COLO668 (cell line): ENCODE measurements at regions not wholly inside any gene's neighbourhood (a gene's known extent, or its start where the extent isn't known, plus 50 kb on each side); places are given as distances from the start of the nearest gene placed in this dataset.

Source experiments
- DNase-seq: peaks from one replicate; lab custom pipeline; 2025; ENCODE audit not compliant: unreplicated experiment; lab: John Stamatoyannopoulos, UW

DNA sequence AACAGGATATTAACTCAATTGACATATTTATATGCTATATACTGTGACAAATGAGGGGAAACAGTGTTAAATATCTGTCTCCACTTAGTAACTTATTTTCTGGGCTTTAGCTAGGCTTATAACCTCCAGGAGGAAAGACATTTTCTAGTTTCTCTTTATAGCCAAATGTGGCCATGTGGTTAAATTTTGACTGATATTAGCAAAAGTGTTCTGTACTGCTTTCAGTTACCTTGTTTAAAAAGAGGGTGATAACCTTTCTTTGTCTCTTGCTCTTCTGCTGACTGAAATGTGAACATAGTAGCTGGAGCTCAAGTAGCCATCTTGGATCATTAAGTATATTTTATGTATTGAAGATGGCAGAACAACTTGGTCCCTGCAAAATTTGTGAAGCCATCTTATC is 253.7 kb downstream of the PDHA2 start:
- no peak for DNase-seq

DNA sequence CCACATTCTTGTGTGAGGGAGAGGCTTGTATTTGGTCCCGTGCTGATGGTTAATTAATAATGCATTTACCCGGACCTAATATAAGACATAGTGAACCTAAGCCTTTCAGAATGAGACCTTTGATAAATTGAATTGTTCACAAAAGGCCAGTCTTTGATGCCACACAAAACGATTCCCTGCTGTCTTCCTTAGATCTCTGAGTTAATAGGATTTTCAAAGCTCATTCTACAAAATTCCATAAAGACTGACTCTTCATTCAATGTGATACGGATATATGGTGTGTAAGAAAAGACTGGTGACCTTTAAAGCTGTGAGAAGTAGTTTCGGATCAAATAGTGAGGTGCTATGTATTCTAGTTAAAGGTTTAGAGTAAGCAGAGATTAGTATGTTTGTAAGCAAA is 254.3 kb downstream of the PDHA2 start:
- DNase-seq: no peak

DNA sequence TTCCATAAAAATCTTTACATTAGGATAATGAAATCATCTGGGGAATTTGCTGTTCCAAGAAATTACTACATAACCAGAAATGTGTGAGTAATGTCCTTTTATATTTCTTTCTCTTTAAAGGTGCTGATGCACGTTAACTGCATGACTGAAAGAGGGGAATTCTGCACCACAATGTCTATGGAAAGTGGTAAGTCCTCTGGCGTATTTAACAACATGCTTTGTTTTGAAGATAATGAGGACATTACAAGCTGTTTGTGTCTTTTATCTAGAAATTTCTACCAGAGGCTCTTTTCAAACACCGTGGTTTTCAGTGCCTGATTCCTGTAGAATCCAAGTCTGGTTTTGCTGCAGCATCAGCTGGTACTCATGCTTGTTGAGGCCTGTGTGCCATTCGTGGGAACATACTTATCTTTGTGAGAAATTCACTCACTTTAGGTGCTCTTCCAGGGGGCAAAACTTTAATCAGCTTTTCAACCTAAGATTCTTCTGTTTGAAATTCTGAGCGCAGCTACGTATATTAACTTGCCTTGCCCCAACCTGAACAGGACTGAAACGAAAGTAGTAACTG is 257.2 kb downstream of the PDHA2 start:
- DNase-seq: no peak

DNA sequence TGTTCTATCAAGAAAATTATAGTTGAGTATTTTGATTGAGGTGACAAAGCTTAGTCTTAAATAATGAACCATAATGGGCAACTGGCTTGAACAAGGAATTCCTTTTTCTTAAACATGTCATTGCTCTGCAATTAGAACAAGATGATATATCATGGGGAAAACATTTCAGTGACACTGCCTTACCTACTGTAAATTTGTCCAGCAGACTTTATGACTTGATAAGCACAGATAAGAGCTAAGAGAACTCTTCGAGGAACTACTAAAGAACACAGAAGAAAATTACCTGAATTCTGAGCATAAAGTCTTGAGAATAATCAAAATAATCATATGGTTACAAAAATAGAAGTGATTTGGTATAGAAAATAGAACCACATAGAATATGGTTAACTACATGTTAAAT is 257.8 kb downstream of the PDHA2 start:
- DNase-seq: no peak

DNA sequence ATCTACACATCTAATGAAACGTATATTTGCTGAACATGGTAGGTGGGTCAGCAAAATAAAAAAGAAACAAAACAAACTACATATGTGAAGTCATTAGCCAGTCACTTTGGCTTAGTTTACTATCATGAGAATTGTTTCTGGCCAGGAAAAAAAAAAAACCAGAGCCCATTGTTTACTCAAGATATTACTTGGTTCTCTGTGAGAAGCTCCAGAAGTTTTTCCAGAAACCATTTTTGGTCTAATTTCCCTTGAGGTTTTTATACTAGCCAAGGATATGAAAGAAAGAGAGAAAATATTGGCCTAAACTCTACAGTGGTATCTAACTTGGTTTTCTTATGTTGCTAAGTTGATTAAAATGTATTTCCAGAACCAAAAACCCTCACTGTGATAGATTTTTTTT is 259.1 kb downstream of the PDHA2 start:
- DNase-seq: no peak

DNA sequence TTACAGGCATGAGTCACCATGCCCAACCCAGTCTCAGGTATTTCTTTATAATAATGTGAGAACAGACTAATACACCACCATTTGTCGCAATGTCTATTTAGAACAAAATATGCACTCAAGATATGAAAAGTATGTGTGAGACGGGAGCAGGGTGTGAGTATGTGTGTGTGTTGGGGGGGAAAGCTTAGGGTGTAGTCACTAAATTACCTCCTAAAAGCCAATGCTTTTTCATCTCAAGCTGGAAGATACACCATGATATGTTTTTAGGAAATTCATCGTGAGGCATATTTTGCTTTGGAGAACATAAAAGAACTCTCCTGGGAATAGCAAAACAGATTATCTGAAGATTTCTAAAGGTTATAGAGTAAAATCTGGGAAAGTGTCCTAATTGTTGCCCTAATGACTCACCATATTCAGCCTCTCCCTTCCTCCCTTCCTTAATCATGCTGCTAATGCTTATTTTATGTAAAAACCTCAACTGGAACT is 262.7 kb downstream of the PDHA2 start:
- DNase-seq: no peak

DNA sequence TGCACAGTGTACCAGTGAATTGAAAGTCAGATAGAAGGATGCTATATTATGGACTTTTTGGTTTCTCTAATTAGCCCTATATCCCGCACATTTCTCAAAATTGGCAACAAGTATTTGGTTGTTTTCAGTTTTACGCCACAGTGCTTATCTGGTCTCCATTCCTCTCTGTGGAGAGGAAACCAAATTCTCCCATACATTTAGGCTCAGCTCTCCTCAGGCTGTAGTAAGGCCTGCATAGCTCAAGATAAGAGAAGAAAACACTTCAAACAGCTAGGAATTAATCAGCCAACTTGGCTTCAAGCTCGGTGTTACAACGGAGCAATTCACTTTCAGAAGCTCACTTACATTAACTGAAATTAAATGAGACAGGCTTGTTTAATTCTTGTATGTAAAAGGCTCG is 263.2 kb downstream of the PDHA2 start:
- no peak for DNase-seq

DNA sequence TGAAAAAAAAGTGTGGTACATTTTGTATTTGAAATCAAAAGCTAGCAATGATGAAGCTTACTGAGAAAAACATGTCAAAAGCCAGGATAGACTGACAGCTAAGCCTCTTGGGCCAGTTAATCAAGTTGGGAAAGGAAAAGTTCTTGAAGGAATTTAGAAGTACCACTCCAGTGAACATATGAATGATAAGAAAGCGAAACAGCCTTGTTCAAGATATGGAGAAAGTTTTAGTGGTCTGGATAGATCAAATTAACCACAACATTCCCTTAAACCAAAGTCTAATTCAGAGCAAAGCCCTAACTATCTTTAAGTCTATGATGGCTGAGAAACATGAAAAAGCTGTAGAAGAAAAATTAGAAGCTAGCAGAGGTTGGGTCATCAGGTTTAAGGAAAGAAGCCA is 268.3 kb downstream of the PDHA2 start:
- no peak for DNase-seq

DNA sequence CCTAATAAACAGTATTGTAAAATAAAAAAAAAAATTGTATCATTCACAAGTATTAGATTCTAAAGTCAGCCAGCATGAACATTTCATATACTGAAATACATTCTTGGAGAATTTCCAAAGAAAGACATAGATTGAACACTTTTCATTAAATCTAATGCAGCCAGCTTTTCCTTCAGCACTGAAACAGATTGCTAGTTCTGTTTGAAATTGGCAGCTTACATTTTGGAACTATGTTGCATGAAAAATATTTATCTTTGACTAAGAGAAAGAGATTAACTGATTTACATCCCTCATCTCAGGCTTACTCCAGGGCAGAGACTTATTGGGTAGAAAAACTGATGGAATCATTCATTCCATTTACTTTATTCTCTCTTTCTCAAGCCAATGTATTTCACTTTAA is 272.7 kb downstream of the PDHA2 start:
- no peak for DNase-seq

DNA sequence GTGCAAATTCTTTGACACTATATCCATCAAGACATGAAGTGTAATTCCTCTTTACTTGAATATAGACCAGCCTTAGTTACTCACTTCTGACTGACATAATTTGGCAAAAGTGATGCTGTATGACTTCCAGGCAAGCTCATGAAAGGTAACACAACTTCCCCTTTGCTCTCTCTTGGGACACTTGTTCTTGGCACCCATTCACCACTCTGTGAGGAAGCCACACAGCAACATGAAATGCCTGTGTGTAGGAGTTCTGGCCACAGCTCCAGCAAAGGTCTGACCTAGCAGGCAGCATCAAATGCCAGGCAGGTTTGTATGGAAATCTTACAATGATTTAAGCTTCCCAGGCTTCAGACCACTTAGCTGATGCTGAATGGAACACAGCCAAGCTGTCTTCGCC is 280.3 kb downstream of the PDHA2 start:
- DNase-seq: no peak

DNA sequence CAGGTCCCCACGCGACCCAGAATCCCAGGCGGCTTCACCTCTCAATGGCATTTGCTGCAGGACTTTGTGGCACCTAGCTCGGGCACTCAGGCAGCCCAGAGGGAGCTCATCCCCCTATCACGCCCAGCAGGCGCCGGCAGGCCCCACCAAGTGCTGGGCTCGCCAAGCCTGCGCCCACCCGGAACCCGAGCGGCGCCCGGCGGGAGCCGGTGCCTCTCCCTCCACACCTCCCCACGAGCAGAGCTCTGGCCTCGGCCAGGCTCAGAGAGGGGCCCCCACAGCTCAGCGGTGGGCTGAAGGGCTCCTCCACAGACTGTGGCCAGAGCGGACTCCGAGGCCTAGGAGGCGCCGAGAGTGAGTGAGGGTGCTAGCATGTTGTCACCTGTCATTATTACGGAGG is 286.3 kb downstream of the PDHA2 start:
- DNase-seq: no peak

DNA sequence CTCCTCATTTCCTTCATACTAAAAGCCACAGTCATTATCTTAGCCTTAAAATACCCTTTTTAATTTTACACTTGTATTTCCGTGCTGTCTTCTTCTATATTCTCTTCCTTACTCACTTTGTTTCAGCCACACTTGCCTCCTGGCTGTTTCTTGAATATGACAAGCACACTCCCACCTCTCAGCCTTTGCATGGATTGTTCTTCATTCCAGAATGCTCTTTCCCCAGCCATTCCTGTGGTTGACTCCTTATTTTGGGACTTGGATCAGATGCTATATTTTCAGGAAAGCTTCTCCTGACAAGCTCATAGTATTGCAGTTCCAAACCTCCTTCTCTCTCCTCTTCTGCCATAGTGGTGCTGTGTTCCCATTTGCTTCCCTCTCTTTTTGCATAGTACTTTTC is 291.3 kb downstream of the PDHA2 start:
- no peak for DNase-seq

DNA sequence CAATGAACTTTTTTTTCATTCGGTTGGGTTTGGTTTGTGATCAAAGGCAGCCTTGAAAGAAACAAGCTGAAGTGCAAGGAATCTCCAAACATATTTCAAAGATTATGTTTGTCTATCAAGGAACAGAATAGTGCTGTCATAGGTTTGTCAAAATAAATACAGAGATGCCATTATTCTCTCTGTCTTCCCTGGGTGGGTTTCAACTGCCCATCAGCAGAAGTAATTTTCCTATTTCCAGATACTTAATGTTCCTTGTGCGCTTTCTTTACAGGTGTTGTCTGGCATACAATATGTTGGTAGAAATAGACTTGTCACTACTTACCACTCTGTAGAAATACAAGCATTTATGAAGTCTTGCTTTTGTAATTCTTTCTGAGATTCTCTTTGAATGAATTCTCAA is 294.9 kb downstream of the PDHA2 start:
- DNase-seq: no peak

DNA sequence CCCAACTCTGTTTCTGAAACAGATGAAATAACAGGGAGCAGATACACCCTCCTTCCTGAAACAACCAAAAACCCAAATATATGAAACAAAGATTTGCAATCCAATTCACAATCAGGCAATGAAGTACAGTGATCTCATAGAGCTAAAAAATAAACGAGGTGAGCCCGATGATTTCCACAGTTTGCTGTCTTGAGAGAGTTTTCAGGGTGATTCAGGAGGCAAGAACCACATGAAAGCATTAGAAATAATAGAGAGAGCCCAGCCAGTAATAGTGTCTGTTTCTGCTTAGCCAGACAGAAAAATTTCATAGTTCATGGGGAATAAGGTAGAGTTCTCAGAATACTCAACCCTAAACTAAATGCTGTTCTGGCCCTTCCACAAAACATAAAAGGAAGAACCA is 296.2 kb downstream of the PDHA2 start:
- no peak for DNase-seq

DNA sequence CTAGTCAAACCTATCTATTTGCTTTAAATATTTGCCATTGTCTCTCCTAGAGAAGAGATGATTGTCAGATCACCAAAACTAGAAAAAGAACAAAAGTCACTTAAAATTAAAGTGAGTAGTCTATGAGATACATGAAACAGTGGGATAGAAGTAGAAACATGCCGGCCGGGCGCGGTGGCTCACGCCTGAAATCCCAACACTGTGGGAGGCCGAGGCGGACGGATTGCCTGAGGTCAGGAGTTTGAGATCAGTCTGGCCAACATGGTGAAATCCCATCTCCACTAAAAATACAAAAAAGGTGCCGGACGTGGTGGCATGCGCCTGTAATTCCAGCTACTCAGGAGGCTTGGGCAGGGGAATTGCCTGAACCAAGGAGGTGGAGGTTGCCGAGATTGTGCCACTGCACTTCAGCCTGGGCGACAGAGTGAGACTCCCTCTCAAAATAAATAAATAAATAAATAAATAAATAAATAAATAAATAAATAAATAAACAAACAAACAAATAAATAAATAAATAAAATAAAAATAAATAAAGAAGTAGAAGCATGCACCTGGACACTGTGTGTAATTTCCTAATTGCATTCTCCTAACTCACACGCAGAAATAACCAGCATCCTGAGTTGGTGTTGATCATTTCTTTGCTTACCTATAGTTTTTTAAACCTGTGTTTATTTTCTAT is 299.5 kb downstream of the PDHA2 start:
- DNase-seq: no peak

DNA sequence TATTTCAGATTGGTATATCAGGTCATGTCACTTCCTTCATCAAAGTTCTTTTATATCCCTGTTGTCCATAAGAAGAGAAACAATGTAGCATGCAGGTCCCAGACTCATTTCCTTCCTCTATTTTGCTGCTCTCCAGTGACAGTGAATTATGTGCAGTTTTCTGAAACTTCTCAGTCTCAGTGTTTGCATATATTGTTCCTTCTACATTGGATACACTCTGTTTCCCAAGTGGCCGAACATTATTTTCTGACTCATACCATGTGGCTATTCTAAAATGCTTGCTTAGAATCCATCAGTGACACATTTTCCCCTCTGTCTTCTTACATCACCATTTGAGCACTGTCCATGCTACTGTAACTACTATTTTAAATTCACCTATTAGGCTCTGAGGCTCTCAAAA is 305.7 kb downstream of the PDHA2 start:
- no peak for DNase-seq

DNA sequence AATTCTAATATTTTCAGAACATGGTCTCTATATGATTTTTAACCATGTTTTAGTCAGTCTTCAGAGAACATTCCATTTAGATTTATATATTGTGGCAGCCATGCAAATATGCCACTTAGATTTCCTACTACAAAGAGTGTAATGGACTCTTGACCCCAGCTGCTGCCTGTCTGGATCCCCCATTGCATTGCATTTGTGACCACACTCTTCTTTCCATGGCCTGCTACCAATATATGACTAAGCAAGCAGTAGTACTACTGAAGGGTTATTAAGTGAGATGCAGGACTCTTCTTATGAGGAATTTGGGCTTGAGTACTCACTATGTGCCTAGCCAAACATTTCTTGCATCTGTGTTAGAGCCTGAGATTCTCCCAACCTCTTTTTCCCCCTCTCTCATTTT is 306.8 kb downstream of the PDHA2 start:
- DNase-seq: no peak

DNA sequence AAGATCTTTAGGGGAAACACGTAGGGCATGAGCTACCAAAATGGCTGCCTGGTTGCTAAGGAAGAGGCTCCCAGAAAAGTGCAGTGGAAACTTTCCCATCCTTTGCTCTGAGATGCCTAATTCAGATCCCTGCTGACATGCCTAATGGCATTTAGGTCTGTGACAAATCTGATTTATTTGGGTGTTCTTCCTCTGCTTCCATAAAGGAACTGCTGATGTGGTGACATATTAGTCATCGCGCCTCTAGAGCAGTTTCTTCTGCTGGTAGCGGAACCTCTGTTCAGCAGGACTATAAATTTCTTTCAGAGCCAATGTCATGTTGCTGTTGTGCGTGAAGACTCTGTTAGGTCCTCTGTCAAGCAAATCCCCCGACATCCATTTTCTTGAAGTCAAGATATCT is 310.0 kb downstream of the PDHA2 start:
- no peak for DNase-seq

DNA sequence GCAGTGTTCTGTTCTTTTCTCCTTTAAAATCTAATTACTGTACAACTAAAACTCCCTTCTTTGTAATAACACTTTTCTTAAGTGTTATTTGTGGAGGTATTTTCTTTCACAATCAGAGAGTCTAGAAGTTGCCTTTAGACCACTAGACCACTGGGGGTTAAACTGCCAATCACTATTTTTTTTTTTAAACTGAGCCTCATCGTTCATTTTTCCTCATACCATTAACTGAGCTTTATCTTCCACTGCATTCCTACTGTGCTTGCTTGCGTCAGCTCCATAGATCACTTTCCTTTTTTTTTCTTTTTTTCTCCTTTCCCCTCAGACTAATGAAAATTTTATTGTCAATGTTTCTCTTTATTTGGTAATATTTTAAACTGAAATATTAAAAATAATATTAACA is 310.6 kb downstream of the PDHA2 start:
- DNase-seq: no peak

DNA sequence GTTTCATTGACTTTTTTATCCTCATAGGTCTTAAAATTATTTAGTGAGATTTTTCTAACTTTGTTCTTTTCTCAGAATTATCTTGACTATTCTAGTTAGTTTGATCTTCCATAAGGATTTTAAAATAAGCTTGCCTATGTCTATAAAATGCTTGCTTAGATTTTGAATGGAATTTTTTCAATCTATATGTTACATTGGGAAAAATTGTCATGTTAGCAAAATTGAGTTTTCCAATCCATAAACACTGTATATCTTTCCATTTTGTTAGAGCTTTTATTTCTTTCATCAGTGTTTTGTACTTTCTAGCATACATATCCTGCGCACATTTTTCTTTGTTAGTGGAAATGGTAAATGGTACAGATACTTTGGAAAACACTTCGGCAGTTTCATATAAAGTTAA is 312.9 kb downstream of the PDHA2 start:
- no peak for DNase-seq

DNA sequence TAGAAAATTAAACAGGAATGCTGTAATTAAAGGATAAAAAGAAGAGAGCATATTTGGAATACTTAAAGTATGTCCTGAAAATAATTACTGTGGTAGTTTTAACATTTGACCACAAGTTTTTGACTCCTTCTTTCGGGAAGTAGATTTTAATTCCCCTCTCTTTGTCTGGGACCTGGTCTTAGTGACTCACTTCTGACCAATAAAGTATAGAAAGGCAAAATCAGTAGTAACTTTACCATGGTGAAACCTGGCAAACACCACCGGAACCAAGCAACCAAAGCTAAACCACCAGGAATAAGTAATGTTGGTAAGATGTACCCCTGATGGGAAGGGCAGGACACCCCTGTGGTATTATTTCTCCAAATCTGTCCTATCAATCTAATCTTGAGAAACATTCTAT is 314.8 kb downstream of the PDHA2 start:
- no peak for DNase-seq

DNA sequence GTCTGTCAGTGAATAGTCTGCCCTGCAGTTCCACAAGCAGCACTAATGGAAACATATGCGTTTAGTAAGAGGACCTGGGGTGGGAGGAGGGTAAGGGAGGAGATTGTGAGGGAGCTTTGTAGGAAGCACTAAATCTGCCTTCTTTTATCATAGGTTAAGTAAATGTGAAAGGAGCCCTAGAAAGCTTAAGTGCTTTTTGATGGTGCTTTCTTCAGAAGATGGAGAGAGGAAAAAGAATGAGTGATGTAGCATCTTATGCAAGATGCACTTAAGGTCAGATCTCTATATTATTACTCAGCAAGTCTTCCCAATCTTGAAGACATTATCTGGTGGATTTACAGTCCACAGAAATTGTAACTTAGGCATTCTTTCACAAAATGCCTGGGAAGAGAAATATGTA is 322.7 kb downstream of the PDHA2 start:
- no peak for DNase-seq

DNA sequence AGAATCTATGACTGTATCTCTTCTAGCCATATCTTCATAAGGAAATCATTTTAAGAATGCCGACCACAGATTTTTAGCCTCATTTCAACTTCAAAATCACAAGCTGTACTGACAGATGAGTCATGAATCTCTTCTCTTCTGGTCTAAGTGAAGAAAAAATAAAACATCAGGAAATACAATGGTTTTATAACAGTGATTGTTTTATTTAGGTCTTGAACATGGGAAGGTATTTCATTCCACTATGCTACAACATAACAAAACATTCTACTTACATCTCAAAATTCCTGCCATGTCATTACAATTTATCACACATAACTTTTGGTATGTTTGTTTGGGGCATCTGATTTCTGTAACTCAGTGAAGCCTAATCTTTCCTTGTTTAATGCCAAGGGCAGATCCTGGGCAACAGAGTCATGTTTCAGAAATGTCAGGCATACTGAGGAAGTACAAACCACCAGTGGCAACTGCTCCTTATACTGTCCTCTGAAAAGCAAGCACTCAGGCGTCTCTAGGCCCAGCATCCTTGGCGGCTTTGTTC is 325.0 kb downstream of the PDHA2 start:
- DNase-seq: no peak
